ENCODE measurements at regions not wholly inside any gene's neighbourhood (a gene's known extent, or its start where the extent isn't known, plus 50 kb on each side); places are given as distances from the start of the nearest gene placed in this dataset.

DNA sequence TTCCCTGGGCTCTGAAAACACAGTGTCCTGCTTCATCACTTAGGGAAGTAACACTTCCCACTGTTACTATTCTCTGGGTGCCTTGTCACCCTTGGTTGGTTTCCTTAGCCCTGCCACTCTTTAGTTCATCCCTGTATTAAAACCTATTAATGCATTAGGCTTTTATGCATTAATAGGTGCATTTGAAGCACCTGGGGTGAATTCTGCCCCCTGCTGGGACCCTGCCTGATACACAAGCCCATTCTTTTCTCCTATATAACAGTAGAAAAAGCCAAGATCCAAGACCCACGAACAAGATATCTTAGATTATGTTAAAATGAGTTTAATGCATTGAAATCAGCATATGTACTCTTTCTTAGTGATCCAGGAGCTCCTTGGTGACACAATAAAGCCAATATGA is 235.7 kb downstream of the PMP22 start:
- H3K36me3 Mint-ChIP-seq (ENCODE audit: insufficient read depth): no peaks in the 10 kb centered on the region
- no peak overlapping the region for H3K27ac Mint-ChIP-seq
- peaks cover 9% of the 10 kb centered on the region for H3K4me1 Mint-ChIP-seq (ENCODE audit: low read depth)
- H3K4me3 Mint-ChIP-seq (ENCODE audit: low read depth): no peak overlapping the region
- DNase-seq (ENCODE audit: low spot score, unreplicated experiment): no peak
- TF ChIP-seq, protein P1, sequence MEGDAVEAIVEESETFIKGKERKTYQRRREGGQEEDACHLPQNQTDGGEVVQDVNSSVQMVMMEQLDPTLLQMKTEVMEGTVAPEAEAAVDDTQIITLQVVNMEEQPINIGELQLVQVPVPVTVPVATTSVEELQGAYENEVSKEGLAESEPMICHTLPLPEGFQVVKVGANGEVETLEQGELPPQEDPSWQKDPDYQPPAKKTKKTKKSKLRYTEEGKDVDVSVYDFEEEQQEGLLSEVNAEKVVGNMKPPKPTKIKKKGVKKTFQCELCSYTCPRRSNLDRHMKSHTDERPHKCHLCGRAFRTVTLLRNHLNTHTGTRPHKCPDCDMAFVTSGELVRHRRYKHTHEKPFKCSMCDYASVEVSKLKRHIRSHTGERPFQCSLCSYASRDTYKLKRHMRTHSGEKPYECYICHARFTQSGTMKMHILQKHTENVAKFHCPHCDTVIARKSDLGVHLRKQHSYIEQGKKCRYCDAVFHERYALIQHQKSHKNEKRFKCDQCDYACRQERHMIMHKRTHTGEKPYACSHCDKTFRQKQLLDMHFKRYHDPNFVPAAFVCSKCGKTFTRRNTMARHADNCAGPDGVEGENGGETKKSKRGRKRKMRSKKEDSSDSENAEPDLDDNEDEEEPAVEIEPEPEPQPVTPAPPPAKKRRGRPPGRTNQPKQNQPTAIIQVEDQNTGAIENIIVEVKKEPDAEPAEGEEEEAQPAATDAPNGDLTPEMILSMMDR (IDR thresholded peaks at IDR 0.05; ENCODE audit: unreplicated experiment): peak; percentile 8
- H3K27me3 Mint-ChIP-seq: peaks cover 5% of the 10 kb centered on the region
- no peaks in the 10 kb centered on the region for H3K9me3 Mint-ChIP-seq (ENCODE audit: low read depth)

DNA sequence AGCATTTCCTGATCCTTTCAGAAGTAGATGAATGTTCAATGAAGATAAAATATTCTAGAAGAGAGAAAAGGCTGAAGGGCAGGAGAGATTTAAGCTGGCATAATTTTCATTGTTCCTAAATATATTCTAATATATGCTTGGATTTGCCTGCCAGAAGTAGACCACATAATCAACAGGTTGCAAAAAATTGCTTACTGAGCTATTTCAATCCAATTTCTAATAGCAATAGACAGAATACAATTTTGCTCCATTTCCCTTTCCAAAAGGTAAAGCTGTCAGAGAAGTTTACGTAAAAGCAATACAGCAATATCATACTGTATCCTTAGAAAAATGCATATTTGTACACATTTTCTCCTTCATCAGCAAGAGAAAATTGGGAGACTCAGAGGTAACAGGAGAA is 237.3 kb downstream of the PMP22 start:
- DNase-seq (ENCODE audit: low spot score, unreplicated experiment): no peak
- H3K36me3 Mint-ChIP-seq (ENCODE audit: insufficient read depth): no peaks in the 10 kb centered on the region
- H3K27me3 Mint-ChIP-seq: peaks cover 5% of the 10 kb centered on the region
- H3K9me3 Mint-ChIP-seq (ENCODE audit: low read depth): no peaks in the 10 kb centered on the region
- H3K4me1 Mint-ChIP-seq (ENCODE audit: low read depth): peaks cover 7% of the 10 kb centered on the region
- TF ChIP-seq, protein P1 (IDR thresholded peaks at IDR 0.05; ENCODE audit: unreplicated experiment): no peak
- H3K27ac Mint-ChIP-seq: no peak overlapping the region
- no peak overlapping the region for H3K4me3 Mint-ChIP-seq (ENCODE audit: low read depth)

DNA sequence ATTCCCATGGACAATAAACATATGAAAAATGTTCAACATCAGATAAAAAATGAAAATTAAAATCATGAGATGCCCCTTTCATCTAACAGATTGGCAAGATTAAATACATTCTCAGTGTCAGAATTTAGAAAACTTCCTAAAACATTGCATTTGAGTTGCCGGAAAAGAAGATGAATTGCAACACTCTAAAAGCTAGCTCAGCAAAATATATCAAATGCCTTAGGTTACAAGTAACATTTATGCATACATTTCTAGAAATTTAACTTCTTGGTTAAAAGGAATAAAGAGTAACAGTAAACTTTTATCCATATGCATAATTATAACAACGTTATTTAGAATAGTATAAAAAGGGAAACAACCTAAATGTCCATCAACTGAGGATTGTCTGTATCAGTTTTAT is 239.0 kb downstream of the PMP22 start:
- DNase-seq (ENCODE audit: low spot score, unreplicated experiment): no peak
- Mint-ChIP-seq H3K4me1 (ENCODE audit: low read depth) (peaks cover 3% of the 10 kb centered on the region), H3K9me3 (ENCODE audit: low read depth) (no peaks in the 10 kb centered on the region), H3K4me3 (ENCODE audit: low read depth) (no peak overlapping the region), H3K27me3 (peaks cover 3% of the 10 kb centered on the region), H3K36me3 (ENCODE audit: insufficient read depth) (no peaks in the 10 kb centered on the region), H3K27ac (no peak overlapping the region)
- TF ChIP-seq, protein P1 (IDR thresholded peaks at IDR 0.05; ENCODE audit: unreplicated experiment): no peak

DNA sequence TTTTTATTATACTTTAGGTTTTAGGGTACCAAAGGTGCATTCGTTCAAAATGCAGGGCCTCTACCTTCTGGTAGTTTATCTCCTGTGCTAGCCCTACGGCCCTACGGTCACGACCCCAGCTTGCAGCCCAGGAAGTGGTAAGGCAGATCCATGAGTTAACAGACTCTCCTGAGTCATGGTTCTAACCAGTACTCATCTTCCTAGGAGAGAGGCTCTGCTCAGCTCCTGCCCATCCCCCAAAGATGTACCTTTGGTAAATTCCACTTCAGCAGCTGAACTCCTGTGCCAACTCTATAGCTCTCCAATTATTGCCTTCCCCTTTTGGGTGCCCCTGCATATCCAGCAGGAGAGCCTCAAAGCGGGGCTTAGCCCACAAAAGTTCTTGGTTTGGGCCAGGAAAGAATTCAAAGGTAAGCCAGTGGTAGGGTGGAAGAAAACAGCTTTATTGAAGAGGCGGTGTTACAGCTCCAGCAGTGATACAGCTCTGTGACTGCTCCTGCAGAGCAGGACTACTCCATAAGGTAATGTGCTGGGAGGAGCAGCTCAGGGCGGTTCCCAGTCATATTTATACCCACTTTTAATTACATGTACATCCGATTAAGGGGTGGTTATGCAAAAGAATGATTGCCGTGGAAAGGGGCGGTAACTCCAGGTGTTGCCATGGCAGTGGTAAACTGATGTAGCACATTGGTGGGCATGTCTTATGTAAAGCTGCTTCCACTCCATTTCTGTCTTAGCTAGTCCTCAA is 241.4 kb downstream of the PMP22 start:
- Mint-ChIP-seq H3K4me3 (ENCODE audit: low read depth) (no peak overlapping the region), H3K9me3 (ENCODE audit: low read depth) (no peaks in the 10 kb centered on the region), H3K27me3 (peaks cover 3% of the 10 kb centered on the region), H3K4me1 (ENCODE audit: low read depth) (peaks cover 3% of the 10 kb centered on the region), H3K36me3 (ENCODE audit: insufficient read depth) (no peaks in the 10 kb centered on the region), H3K27ac (no peak overlapping the region)
- no peak for DNase-seq (ENCODE audit: low spot score, unreplicated experiment)
- TF ChIP-seq, protein P1 (IDR thresholded peaks at IDR 0.05; ENCODE audit: unreplicated experiment): no peak

DNA sequence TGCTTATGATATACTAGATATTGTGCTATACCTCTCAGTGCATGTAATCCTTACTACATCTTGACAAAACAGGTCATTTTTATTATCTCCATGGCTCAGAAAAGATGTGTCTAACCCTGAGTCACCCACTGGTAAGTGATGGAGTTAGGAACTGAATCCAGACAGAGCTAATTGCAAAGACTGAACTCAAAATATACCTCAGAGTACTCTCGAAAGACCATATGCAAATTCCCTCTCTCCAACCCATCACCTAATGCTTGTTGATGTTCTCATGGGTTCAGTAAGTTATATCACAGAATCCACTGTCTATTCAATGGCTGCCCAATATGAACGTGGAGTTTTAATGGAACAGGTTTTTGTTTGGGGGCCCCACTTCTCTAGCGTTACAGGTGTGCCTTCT is 246.0 kb downstream of the PMP22 start:
- Mint-ChIP-seq H3K9me3 (ENCODE audit: low read depth) (no peaks in the 10 kb centered on the region), H3K4me1 (ENCODE audit: low read depth) (no peaks in the 10 kb centered on the region), H3K27me3 (no peaks in the 10 kb centered on the region), H3K4me3 (ENCODE audit: low read depth) (no peak overlapping the region), H3K36me3 (ENCODE audit: insufficient read depth) (no peaks in the 10 kb centered on the region), H3K27ac (no peak overlapping the region)
- TF ChIP-seq, protein P1 (IDR thresholded peaks at IDR 0.05; ENCODE audit: unreplicated experiment): no peak
- DNase-seq (ENCODE audit: low spot score, unreplicated experiment): no peak
